Stimulated activated CD8-positive, alpha-beta memory T cell treated with anti-CD3 and anti-CD28 coated beads, Interleukin-7, amount 100 ng/mL, for 24 hours (primary cell): ENCODE measurements at regions not wholly inside any gene's neighbourhood (a gene's known extent, or its start where the extent isn't known, plus 50 kb on each side); places are given as distances from the start of the nearest gene placed in this dataset.
A peak's percentile ranks its signal among the peaks of the same experiment; 100 is the strongest.

ENCODE experiments used
- DNase-seq: peaks from one replicate; pipeline ENCODE4 v3.0.0-alpha.2; 2020; ENCODE audit warnings: low read depth

DNA sequence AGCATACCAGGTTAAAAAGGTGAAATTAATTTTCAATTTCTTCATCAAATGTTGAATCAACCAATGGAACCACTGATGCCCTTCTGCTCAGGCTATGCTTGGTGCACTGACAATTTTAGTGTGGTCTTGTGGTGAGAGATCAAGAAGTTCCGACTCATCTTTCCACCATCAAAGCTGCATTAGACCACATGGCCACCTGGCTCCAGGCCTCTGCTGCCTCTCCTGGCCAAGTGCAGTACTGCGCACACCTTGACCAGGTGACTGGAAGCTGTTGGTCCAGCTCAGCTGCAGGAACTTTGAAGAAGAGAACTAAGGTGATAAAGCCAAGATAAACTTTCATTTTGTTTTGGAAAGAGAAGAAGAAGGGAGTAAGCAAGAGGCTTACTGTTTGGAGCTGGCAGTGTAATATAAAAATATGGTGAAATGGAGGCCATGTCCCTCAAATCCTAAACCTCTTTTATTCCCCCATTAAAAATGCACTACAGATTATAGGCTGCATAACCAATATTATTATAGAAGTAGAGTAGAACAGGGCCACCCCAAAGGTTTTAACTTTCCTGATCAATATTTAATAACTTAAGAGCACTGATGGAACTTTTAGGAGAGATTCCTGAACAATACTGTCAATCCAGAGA lies 315.5 kb upstream of the C9orf72 start:
- peak; percentile 16 for DNase-seq

DNA sequence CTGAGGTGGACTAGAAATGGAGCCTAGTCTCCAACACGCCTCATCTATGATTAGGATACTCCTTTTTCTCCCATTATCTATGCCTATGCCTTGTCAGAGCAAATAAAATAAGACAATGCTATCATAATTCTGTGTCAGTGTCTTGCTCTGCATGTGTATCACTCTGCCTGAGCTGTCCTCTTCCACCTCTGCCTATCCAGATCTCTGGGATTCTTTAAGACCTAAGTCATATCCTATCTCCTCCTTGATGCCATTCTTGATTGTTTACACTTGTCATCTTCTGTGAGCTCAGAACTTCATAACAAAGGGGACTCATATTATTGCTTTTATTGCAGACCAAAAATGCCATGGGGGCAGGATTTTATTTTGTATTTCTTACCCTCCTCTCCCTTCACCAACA lies 351.2 kb upstream of the C9orf72 start:
- no peak for DNase-seq

DNA sequence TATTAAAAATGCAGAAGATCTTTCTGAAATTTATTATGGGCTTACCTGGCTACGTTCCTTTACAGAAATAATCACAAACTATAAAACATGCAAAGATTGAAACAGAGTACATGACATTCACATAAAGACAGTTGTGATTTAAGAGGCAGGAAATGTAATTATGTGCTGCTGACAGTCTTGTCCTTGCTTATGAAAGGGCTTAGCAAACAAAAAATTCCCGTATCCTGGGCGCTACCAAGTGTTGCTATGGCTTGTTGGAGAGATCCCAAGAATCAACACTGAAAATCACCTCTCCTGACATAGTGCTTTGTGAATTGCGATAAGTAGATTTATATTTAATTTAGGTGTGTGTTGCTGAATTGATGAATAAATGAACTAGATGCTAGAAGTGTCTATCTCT lies 352.5 kb upstream of the C9orf72 start:
- no peak for DNase-seq

GRCh38 chr9:27929841-27930240 lies 356.6 kb upstream of the C9orf72 start:
- DNase-seq: no peak

- DNase-seq: no peak
Observed at GRCh38 chr9:27933210-27934025, 360.1 kb upstream of the C9orf72 start.

- DNase-seq: no peak
Observed at GRCh38 chr9:27934471-27934870, 361.2 kb upstream of the C9orf72 start.

DNA sequence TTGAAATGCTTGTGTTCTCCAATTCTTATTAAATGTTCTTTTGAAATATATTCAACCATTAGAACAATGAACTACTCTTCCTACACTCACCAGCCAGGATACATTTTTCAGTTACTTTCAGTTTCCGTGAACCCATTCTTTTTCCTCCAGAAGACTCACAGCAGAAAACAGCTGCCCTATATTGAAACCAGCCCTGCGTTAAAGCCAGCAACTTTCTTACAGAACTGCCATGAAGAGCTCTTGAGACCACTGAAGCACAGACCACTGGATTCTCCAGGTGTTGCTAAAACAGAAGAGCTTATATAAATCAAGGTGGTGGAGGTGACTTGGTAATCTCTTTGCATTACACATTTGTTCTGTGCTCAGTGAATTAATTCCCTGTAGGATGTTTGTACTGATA lies 365.9 kb upstream of the C9orf72 start:
- no peak for DNase-seq

DNA sequence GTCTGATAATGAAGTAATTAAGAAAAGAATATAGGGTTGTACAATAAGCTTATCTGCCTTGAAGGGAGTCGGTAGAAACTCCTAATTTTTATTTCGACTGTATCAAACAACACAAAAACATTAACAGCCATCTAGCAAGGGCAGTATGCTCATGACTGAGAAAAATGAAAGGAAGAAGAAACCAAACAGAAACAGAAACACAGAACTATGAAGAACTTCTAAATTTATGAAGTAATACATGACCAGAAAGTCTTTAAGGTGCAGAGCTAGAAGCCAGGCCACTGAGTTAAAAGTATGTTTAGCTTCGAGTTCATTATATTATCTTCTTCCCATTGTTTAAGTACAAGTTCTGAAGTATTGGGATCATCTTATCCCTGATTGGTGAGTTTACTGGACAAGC lies 367.3 kb upstream of the C9orf72 start:
- no peak for DNase-seq

- DNase-seq: no peak
Observed at GRCh38 chr9:27943501-27943900, 370.2 kb upstream of the C9orf72 start.

DNA sequence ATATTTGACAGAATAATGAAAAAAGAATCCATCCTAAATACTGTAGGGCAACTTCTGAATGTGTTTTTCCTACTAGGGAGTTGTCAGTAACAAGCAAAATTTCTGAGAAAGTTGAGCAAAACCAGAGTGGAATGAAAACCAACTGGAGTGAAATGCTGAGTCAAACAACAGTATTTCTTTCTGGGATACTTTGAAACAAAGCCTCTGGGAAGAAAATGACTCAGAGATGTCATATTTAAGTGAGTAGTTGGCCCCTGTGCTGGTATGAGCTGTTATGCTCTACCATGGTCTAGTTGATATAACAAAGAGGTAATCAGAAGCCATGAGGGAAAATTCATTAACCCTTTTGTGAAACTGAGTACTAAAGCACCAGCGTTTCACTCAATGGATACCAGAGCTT lies 372.1 kb upstream of the C9orf72 start:
- no peak for DNase-seq

- DNase-seq: no peak
Observed at GRCh38 chr9:27950382-27950781, 377.1 kb upstream of the C9orf72 start.

- DNase-seq: no peak
Observed at GRCh38 chr9:27954858-27955257, 381.6 kb upstream of the C9orf72 start.

DNA sequence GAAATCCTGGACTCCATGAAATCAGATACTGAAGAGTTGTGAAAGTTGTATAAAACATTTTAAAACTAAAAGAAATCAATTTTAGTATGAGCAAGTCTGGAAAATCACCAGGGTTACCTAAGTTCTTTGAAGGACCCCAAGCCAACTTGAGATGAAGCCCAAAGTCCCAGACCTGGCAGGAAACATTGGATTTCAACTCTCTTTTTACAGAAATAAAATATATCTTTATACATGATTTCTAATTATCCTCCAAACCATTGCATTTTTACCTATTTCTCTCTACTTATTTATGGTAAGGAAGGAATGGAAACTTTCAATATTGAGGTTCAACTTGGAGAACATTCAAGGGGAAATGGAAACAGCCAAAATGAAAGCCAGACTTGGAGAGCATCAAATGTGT lies 390.6 kb upstream of the C9orf72 start:
- no peak for DNase-seq

DNA sequence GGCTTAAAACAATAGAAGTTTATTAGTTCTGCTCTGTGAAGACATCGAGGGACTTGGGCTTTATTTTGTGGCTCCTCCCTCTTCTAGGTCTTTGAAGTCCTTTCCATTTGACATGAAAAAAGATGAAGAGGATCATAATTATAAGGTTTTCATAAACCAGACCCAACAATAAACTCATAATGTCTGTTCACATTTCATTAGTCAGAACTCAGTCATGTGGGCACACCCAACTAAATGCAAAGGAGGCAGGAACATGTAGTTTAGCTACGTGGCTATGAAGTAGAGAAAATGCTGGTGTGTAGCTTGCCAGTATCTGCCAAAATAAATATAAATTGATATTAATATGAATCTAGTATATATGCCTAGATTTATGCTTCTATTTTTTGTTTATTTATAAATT lies 393.9 kb upstream of the C9orf72 start:
- no peak for DNase-seq

- no peak for DNase-seq
Observed at GRCh38 chr9:27977931-27978330, 404.6 kb upstream of the C9orf72 start.

GRCh38 chr9:27985714-27986113 lies 412.4 kb upstream of the C9orf72 start:
- no peak for DNase-seq

- DNase-seq: no peak
Observed at GRCh38 chr9:27990524-27990923, 417.2 kb upstream of the C9orf72 start.

- DNase-seq: no peak
Observed at GRCh38 chr9:27991221-27991620, 417.9 kb upstream of the C9orf72 start.

- DNase-seq: no peak
Observed at GRCh38 chr9:28001096-28001495, 427.8 kb upstream of the C9orf72 start.

GRCh38 chr9:28004900-28005299 lies 431.6 kb upstream of the C9orf72 start:
- no peak for DNase-seq

- no peak for DNase-seq
Observed at GRCh38 chr9:28005779-28006178, 432.5 kb upstream of the C9orf72 start.

DNA sequence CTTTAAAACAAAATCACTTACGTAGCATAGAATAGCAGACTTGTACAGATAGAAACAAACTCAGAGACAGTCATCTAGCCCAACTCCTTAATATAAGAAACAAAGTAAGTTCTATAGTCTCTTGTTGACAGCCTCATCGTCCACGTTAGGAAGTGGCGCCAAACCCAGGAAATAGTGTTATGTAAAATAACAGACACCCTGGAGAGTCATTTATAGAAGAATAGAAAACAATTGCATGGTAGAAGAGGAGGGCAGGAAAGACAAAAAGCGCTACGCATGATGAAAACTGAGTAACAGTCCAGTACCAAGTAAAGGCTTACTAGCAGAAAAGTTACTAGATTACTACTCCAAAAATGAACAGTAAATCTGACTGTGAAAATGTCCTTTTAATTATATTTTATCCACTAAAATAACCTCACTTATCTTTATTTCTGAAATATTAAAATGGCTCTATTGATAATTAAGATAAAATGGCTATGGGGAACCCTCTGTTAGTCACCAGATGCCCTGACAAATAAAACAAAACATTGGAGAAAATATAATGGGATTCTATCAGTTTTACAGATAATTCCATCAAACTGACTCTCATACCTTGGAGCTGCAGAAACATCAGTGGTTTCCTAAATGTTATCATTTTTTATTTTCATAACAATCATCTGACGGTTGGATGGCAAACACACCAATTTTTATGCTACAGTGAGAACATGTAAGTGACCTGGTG lies 434.0 kb upstream of the C9orf72 start:
- no peak for DNase-seq

- no peak for DNase-seq
Observed at GRCh38 chr9:28014212-28014611, 440.9 kb upstream of the C9orf72 start.
